GM10266 (cell line): ENCODE measurements at regions not wholly inside any gene's neighbourhood (a gene's known extent, or its start where the extent isn't known, plus 50 kb on each side); places are given as distances from the start of the nearest gene placed in this dataset.

Experiments used
- DNase-seq: peaks from one replicate; pipeline ENCODE4 v3.0.0; 2012; ENCODE audit errors: extremely low spot score
- TF ChIP-seq, protein P1 (sequence below): IDR thresholded peaks from 2 replicates; pipeline ENCODE4 v1.5.1; 2012; ENCODE audit warnings: mild to moderate bottlenecking, low read depth; ENCODE audit not compliant: control insufficient read depth, insufficient read depth; ENCODE audit errors: missing control alignments

DNA sequence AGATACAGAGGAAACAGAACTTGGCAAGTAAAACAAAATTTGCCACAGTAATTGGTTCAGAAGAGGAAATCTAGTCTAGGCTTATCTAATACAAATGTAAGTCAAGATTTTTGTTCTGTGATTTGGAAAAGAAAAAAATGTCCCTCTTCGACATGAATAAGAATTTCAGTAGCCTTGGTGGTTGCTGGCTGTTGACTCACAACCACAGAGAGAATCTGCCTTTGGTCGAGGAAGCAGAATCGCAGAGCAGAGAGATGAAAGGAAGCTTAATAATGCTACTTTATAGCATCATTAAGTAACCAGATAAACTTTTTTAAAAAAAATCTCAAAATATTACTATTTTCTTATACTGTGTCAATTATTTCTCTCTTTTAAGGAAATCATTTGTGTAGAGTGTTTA, 1096.6 kb downstream of the FLRT2 start:
- no peak for DNase-seq
- TF ChIP-seq, protein P1, sequence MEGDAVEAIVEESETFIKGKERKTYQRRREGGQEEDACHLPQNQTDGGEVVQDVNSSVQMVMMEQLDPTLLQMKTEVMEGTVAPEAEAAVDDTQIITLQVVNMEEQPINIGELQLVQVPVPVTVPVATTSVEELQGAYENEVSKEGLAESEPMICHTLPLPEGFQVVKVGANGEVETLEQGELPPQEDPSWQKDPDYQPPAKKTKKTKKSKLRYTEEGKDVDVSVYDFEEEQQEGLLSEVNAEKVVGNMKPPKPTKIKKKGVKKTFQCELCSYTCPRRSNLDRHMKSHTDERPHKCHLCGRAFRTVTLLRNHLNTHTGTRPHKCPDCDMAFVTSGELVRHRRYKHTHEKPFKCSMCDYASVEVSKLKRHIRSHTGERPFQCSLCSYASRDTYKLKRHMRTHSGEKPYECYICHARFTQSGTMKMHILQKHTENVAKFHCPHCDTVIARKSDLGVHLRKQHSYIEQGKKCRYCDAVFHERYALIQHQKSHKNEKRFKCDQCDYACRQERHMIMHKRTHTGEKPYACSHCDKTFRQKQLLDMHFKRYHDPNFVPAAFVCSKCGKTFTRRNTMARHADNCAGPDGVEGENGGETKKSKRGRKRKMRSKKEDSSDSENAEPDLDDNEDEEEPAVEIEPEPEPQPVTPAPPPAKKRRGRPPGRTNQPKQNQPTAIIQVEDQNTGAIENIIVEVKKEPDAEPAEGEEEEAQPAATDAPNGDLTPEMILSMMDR: no peak

DNA sequence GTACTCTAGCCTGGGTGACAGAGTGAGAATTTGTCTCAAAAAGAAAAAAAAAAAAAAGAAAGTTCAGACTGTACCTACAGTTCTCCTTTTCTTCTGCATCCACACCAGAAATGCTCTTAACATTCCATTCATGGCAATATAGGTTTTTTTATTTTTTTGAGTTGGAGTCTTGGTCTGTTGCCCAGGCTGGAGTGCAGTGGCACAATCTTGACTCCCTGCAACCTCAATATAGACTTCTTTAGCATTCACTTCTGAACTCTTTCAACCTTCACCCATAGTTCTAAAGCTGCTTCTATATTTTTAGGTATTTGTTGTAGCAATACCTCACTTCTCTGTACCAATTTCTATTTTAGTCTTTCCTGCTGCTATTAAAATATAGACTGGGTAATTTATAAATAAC, 1095.7 kb downstream of the FLRT2 start:
- TF ChIP-seq, protein P1: no peak
- DNase-seq: no peak

DNA sequence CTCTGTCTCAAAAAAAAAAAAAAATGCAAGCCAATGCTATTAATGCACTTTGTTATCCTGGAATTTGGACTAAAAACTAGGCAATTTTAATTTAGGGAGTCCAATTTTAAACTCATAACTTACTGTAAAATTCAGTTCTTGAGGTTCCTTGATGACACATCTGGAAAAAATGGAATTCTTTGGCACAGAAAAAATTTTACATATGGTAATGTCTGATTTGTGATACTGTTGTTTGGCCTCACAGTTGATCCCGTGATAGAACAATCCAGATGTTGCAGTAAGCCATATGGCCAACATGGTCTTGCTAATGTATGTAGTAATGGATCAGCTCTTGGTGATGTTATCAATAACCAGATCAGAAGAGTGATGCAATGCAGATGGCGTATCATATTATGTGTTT, 1089.8 kb downstream of the FLRT2 start:
- TF ChIP-seq, protein P1: no peak

DNA sequence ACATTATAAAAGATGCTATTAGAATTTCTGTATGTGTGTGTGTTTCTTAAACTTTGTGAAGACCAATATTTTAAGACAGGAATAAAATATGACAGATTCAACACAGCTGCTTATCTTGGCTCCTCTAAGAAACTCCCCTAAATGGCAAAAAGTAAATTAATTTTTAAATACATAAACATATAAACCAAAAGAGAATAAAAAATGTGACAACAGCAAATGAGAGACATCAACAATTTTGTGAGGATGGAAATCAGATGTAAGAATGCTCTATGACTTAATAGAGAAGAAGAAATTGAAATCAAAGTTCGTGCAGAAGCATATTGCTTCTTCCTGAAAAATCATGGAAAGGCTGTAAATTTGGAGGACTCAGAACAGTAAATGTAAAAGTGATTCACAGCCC, 1083.8 kb downstream of the FLRT2 start:
- TF ChIP-seq, protein P1: no peak
- no peak for DNase-seq

More for the DNA sequence above, 1089.8 kb downstream of the FLRT2 start:
- no peak for DNase-seq

DNA sequence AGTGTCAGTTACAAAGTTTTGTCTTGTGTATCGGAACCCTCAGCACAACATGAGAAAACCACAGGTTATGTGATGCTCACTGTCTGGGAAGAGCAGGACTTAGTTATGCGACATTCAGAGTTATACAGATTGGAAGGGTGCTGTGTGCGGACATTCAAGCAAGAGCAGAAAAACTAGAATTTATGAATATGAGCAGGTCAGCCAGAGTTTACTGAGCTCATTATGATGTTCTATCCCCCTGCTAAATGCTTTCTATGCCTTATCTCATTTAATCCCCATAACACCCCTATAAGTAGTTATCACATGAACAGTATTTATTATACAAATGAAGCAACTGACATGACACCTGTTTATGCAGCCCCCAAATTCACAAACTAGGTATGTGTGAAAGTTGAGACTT, 1083.2 kb downstream of the FLRT2 start:
- no peak for DNase-seq
- TF ChIP-seq, protein P1: no peak

DNA sequence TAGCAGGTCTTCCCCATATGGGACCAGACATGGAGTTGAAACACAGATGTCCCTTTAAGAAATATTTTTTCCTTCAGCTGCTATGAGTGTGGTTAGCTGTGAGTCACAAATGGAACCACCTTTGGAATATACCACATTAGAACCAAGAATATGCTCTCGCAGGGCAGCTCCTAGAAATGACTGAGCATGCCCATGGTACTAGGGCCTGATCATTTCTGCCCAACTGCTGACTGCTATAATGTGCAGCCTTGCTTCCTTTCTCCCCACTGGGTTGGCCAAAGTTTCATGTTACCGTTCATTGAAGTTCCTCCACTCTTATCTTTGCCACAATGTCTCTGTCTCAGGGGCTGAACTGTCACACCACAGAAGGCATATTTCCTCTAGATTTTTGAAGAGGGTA, 1074.6 kb downstream of the FLRT2 start:
- DNase-seq: no peak
- TF ChIP-seq, protein P1: no peak

DNA sequence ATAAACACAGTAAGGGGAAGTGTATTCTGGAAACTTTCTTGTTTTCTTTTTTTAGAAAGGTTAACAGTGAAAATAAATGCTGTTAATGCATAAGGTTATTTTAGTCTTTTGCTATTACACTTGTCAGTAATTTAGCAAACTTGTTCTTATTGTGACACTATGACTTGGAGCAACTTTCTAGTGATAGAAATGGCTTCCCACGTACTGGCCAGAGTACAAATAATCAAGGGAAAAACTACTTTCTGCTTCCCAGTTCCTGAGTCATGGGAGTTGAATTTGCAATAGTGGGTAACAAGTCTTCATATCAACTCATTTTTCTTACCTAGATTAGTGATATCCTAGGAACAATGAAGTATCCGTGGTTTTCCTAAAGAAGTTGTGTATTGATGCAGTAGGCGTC, 1072.3 kb downstream of the FLRT2 start:
- TF ChIP-seq, protein P1: no peak
- no peak for DNase-seq
